NCI-H345 treated with DMSO at 0.1 percent for 48 hours (cell line): ENCODE measurements at regions not wholly inside any gene's neighbourhood (a gene's known extent, or its start where the extent isn't known, plus 50 kb on each side); places are given as distances from the start of the nearest gene placed in this dataset.

Experiments used
- DNase-seq: peaks from one replicate; lab custom pipeline; 2025; ENCODE audit not compliant: unreplicated experiment; lab: John Stamatoyannopoulos, UW

GRCh38 chr4:67236788-67237187 lies 308.5 kb downstream of the CENPC start:
- DNase-seq: no peak

GRCh38 chr4:67236318-67236717 lies 309.0 kb downstream of the CENPC start:
- no peak for DNase-seq

- DNase-seq: no peak
These were observed 311.0 kb downstream of the CENPC start for GRCh38 chr4:67234296-67234695.

GRCh38 chr4:67229148-67229547 lies 316.2 kb downstream of the CENPC start:
- DNase-seq: no peak

GRCh38 chr4:67220861-67221260 lies 324.4 kb downstream of the CENPC start:
- DNase-seq: no peak

GRCh38 chr4:67218883-67219282 lies 326.4 kb downstream of the CENPC start:
- no peak for DNase-seq

- DNase-seq: no peak
These were observed 337.3 kb downstream of the CENPC start for GRCh38 chr4:67207941-67208441.

GRCh38 chr4:67204441-67204840 lies 340.9 kb downstream of the CENPC start:
- no peak for DNase-seq

GRCh38 chr4:67201334-67201733 lies 344.0 kb downstream of the CENPC start:
- no peak for DNase-seq

GRCh38 chr4:67198727-67199126 lies 346.6 kb downstream of the CENPC start:
- no peak for DNase-seq

- DNase-seq: no peak
These were observed 377.5 kb downstream of the CENPC start for GRCh38 chr4:67167849-67168248.

- DNase-seq: no peak
These were observed 382.6 kb downstream of the CENPC start for GRCh38 chr4:67162690-67163089.

GRCh38 chr4:67161311-67161710 lies 384.0 kb downstream of the CENPC start:
- DNase-seq: peak; percentile 15

- DNase-seq: no peak
These were observed 384.9 kb downstream of the CENPC start for GRCh38 chr4:67160394-67160793.

- DNase-seq: no peak
These were observed 386.6 kb downstream of the CENPC start for GRCh38 chr4:67158666-67159065.

- DNase-seq: no peak
These were observed 392.3 kb downstream of the CENPC start for GRCh38 chr4:67152976-67153375.

- DNase-seq: no peak
These were observed 393.6 kb downstream of the CENPC start for GRCh38 chr4:67151376-67152343.

GRCh38 chr4:67141586-67141985 lies 403.7 kb downstream of the CENPC start:
- no peak for DNase-seq

GRCh38 chr4:67134616-67135015 lies 410.7 kb downstream of the CENPC start:
- no peak for DNase-seq

- no peak for DNase-seq
These were observed 412.1 kb downstream of the CENPC start for GRCh38 chr4:67133162-67133561.

- DNase-seq: no peak
These were observed 414.1 kb downstream of the CENPC start for GRCh38 chr4:67131224-67131623.

- no peak for DNase-seq
These were observed 414.9 kb downstream of the CENPC start for GRCh38 chr4:67130411-67130810.

- DNase-seq: no peak
These were observed 418.7 kb downstream of the CENPC start for GRCh38 chr4:67126570-67126969.
